NCI-H446 treated with DMSO at 0.1 percent for 48 hours (cell line): ENCODE measurements at regions not wholly inside any gene's neighbourhood (a gene's known extent, or its start where the extent isn't known, plus 50 kb on each side); places are given as distances from the start of the nearest gene placed in this dataset.

Experiments
- DNase-seq: peaks from one replicate; lab custom pipeline; 2025; lab: John Stamatoyannopoulos, UW

GRCh38 chr3:43979645-43980044, 262.0 kb upstream of the TOPAZ1 start:
- no peak for DNase-seq

- DNase-seq, result no peak
Measured at GRCh38 chr3:43994657-43995546, 246.8 kb upstream of the TOPAZ1 start.

- DNase-seq, result no peak
Measured at GRCh38 chr3:43995547-43996378, 245.9 kb upstream of the TOPAZ1 start.

- DNase-seq, result no peak
Measured at GRCh38 chr3:43996379-43997301, 245.0 kb upstream of the TOPAZ1 start.

GRCh38 chr3:43997316-43997715, 244.4 kb upstream of the TOPAZ1 start:
- no peak for DNase-seq

- no peak for DNase-seq
Measured at GRCh38 chr3:43997788-43998369, 243.8 kb upstream of the TOPAZ1 start.

- DNase-seq, result no peak
Measured at GRCh38 chr3:43998370-43998835, 243.3 kb upstream of the TOPAZ1 start.

GRCh38 chr3:43998836-43999727, 242.6 kb upstream of the TOPAZ1 start:
- DNase-seq, result no peak

- DNase-seq, result no peak
Measured at GRCh38 chr3:43999728-44000319, 241.9 kb upstream of the TOPAZ1 start.

GRCh38 chr3:44000586-44000985, 241.1 kb upstream of the TOPAZ1 start:
- no peak for DNase-seq

GRCh38 chr3:44001072-44001471, 240.6 kb upstream of the TOPAZ1 start:
- no peak for DNase-seq

GRCh38 chr3:44003801-44004200, 237.9 kb upstream of the TOPAZ1 start:
- DNase-seq, result no peak

GRCh38 chr3:44011680-44012079, 230.0 kb upstream of the TOPAZ1 start:
- no peak for DNase-seq

GRCh38 chr3:44012160-44012899, 229.4 kb upstream of the TOPAZ1 start:
- no peak for DNase-seq

- no peak for DNase-seq
Measured at GRCh38 chr3:44013967-44014366, 227.7 kb upstream of the TOPAZ1 start.

- DNase-seq, result no peak
Measured at GRCh38 chr3:44015170-44015569, 226.5 kb upstream of the TOPAZ1 start.

- no peak for DNase-seq
Measured at GRCh38 chr3:44016818-44017217, 224.9 kb upstream of the TOPAZ1 start.

- DNase-seq, result no peak
Measured at GRCh38 chr3:44018926-44019325, 222.8 kb upstream of the TOPAZ1 start.

GRCh38 chr3:44019736-44020135, 221.9 kb upstream of the TOPAZ1 start:
- DNase-seq, result no peak
